ENCODE measurements at regions not wholly inside any gene's neighbourhood (a gene's known extent, or its start where the extent isn't known, plus 50 kb on each side); places are given as distances from the start of the nearest gene placed in this dataset.
A peak's percentile ranks its signal among the peaks of the same experiment; 100 is the strongest.

DNA sequence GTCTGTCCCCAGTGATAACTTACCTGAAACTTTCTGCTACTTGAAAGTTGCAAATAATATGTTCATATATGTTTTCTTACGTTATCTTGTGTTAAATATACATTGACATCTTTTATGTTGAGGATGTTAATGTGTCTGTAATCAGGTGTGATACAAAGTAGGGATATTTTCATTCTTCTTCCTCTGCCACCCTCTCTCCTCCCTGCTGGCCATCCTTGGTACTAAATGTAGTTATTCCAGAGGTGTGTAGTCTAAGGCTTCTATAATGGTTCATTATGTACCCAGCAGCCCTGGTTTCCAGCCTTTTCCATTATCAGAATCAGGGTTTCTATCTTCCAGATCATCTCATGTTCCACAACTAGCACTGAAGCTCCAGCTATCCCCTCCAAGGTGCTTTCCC is 606.7 kb upstream of the KLHL1 start:
- TF ChIP-seq CTCF (IDR thresholded peaks at IDR 0.05) (peak; percentile 19; the same call in 1 of the 2 replicates), MXI1 (IDR thresholded peaks at IDR 0.05; ENCODE audit: low read depth, low read length) (no peak)
